Osteoblast (primary cell): ENCODE measurements at regions not wholly inside any gene's neighbourhood (a gene's known extent, or its start where the extent isn't known, plus 50 kb on each side); places are given as distances from the start of the nearest gene placed in this dataset.
"Not testable (repeated sequence)": the region's sequence is repeated elsewhere in the genome, so short reads cannot be mapped to it uniquely, and the experiment has no call there.

ENCODE experiments used
- DNase-seq: peaks from one replicate; pipeline ENCODE4 v3.0.0; 2011; ENCODE audit warnings: low spot score, mixed read lengths; ENCODE audit not compliant: insufficient read length; ENCODE audit errors: missing footprints
- H2AFZ ChIP-seq: 2 replicates; pipeline ENCODE4 v1.6.0; 2011; ENCODE audit warnings: mild to moderate bottlenecking, low read length
- H3K27ac ChIP-seq: 2 replicates; pipeline ENCODE4 v1.5.1; 2011; ENCODE audit warnings: mild to moderate bottlenecking, low read depth, low read length, moderate library complexity
- H3K27me3 ChIP-seq: 2 replicates; pipeline ENCODE4 v1.6.0; 2012; ENCODE audit warnings: mild to moderate bottlenecking, control low read depth, inconsistent platforms, low read length, moderate library complexity; ENCODE audit not compliant: insufficient read depth
- H3K36me3 ChIP-seq: 2 replicates; pipeline ENCODE4 v1.5.1; 2011; ENCODE audit warnings: mild to moderate bottlenecking, low read length, control low read depth, moderate library complexity; ENCODE audit not compliant: insufficient read depth
- H3K4me1 ChIP-seq: 2 replicates; pipeline ENCODE4 v1.5.1; 2011; ENCODE audit warnings: mild to moderate bottlenecking, low read length, control low read depth, moderate library complexity; ENCODE audit not compliant: insufficient read depth
- H3K4me2 ChIP-seq: 2 replicates; pipeline ENCODE4 v1.6.0; 2011; ENCODE audit warnings: mild to moderate bottlenecking, low read length; ENCODE audit not compliant: insufficient read depth
- H3K4me3 ChIP-seq: fragments of 200-600 bp; sonication (generic); 3 replicates; pipeline ENCODE4 v1.5.1; 2012; ENCODE audit warnings: mild to moderate bottlenecking, low read length, inconsistent platforms; ENCODE audit not compliant: insufficient read depth
- H3K79me2 ChIP-seq: 2 replicates; pipeline ENCODE4 v1.6.0; 2012; ENCODE audit warnings: mild to moderate bottlenecking, low read length, control low read depth, inconsistent platforms; ENCODE audit not compliant: insufficient read depth
- H3K9me3 ChIP-seq: 2 replicates; pipeline ENCODE4 v1.5.1; 2011; ENCODE audit warnings: low read depth, low read length, control low read depth
- H4K20me1 ChIP-seq: 2 replicates; pipeline ENCODE4 v1.6.0; 2012; ENCODE audit warnings: mild to moderate bottlenecking, low read length, control low read depth; ENCODE audit not compliant: insufficient read depth
- CTCF ChIP-seq: IDR thresholded peaks from 2 replicates; pipeline ENCODE4 v1.5.1; 2011; ENCODE audit warnings: mild to moderate bottlenecking, low read depth, low read length, moderate library complexity; ENCODE audit errors: extremely low read depth

- Histone ChIP-seq H2AFZ (no peak overlapping the region), H3K9me3 (no peaks in the 10 kb centered on the region), H3K4me1 (no peaks in the 10 kb centered on the region), H3K4me2 (no peak overlapping the region), H3K36me3 (no peaks in the 10 kb centered on the region), H3K27ac (no peak overlapping the region), H4K20me1 (no peaks in the 10 kb centered on the region), H3K79me2 (no peaks in the 10 kb centered on the region), H3K27me3 (no peaks in the 10 kb centered on the region), H3K4me3 (no peak overlapping the region)
- DNase-seq, result no peak
- no peak for TF ChIP-seq CTCF
These were observed 751.3 kb downstream of the SLC6A15 start for GRCh38 chr12:84161296-84161695.

- Histone ChIP-seq H3K4me1 (no peaks in the 10 kb centered on the region), H3K4me2 (no peak overlapping the region), H3K4me3 (no peak overlapping the region), H3K36me3 (no peaks in the 10 kb centered on the region), H4K20me1 (no peaks in the 10 kb centered on the region), H3K79me2 (no peaks in the 10 kb centered on the region), H3K27me3 (no peaks in the 10 kb centered on the region), H2AFZ (no peak overlapping the region), H3K27ac (no peak overlapping the region), H3K9me3 (no peaks in the 10 kb centered on the region)
- no peak for TF ChIP-seq CTCF
- no peak for DNase-seq
These were observed 753.3 kb downstream of the SLC6A15 start for GRCh38 chr12:84159260-84159659.

- Histone ChIP-seq H3K27ac (no peak overlapping the region), H3K4me2 (no peak overlapping the region), H3K9me3 (no peaks in the 10 kb centered on the region), H3K4me3 (no peak overlapping the region), H3K27me3 (no peaks in the 10 kb centered on the region), H2AFZ (no peak overlapping the region), H3K4me1 (no peaks in the 10 kb centered on the region), H4K20me1 (no peaks in the 10 kb centered on the region), H3K36me3 (no peaks in the 10 kb centered on the region), H3K79me2 (no peaks in the 10 kb centered on the region)
- no peak for TF ChIP-seq CTCF
- no peak for DNase-seq
These were observed 755.4 kb downstream of the SLC6A15 start for GRCh38 chr12:84157170-84157569.

GRCh38 chr12:84154991-84155930 lies 757.3 kb downstream of the SLC6A15 start:
- not testable (repeated sequence) for H3K9me3 ChIP-seq, H3K27me3 ChIP-seq, H3K4me3 ChIP-seq, H3K36me3 ChIP-seq, H2AFZ ChIP-seq, H4K20me1 ChIP-seq, H3K4me1 ChIP-seq, H3K4me2 ChIP-seq, H3K27ac ChIP-seq, DNase-seq, H3K79me2 ChIP-seq

GRCh38 chr12:84154439-84154990 lies 758.1 kb downstream of the SLC6A15 start:
- H2AFZ ChIP-seq, H3K36me3 ChIP-seq, DNase-seq: not testable (repeated sequence)

More at GRCh38 chr12:84154439-84154990, 758.1 kb downstream of the SLC6A15 start:
- H3K79me2 ChIP-seq, H3K27me3 ChIP-seq, H4K20me1 ChIP-seq, H3K27ac ChIP-seq, H3K9me3 ChIP-seq, H3K4me3 ChIP-seq, H3K4me1 ChIP-seq, H3K4me2 ChIP-seq: not testable (repeated sequence)
